Gastrocnemius medialis (tissue), 4 donors: ENCODE measurements at regions not wholly inside any gene's neighbourhood (a gene's known extent, or its start where the extent isn't known, plus 50 kb on each side); places are given as distances from the start of the nearest gene placed in this dataset.

Experiments used
- CTCF ChIP-seq, 5 experiments: fragments of 450-650 bp in 3 of 5; fragments of 200-600 bp in 2 of 5; sonication (generic) in 2 of 5; IDR thresholded peaks in 4 of 5; conservative IDR thresholded peaks in 1 of 5; 1 replicate in 4 of 5; 2 replicates in 1 of 5; pipeline ENCODE4 v1.5.1; 2016 to 2019; ENCODE audit warnings: antibody characterized with exemption in 5 of 5, mild to moderate bottlenecking in 3 of 5, moderate library complexity in 3 of 5
- POLR2A ChIP-seq, 2 donors: fragments of 450-650 bp; IDR thresholded peaks; one replicate each; pipeline ENCODE4 v1.6.1; 2017; ENCODE audit warnings: antibody characterized with exemption in 2 of 2, mild to moderate bottlenecking in 2 of 2, moderate library complexity in 2 of 2

GRCh38 chr10:8374334-8374733 lies 319.8 kb downstream of the GATA3 start:
- TF ChIP-seq CTCF (IDR thresholded peaks at IDR 0.05 in 4 of 5, conservative IDR thresholded peaks at IDR 0.05 in 1 of 5) (no peak), POLR2A (IDR thresholded peaks at IDR 0.05) (no peak)
